ENCODE measurements at regions not wholly inside any gene's neighbourhood (a gene's known extent, or its start where the extent isn't known, plus 50 kb on each side); places are given as distances from the start of the nearest gene placed in this dataset.
"Not testable (repeated sequence)": the region's sequence is repeated elsewhere in the genome, so short reads cannot be mapped to it uniquely, and the experiment has no call there.

GRCh38 chr9:90147426-90147825 is 495.2 kb downstream of the DIRAS2 start:
- no peak for DNase-seq

- DNase-seq = no peak
Measured at GRCh38 chr9:90156318-90156717, 486.3 kb downstream of the DIRAS2 start.

GRCh38 chr9:90162326-90162725 is 480.3 kb downstream of the DIRAS2 start:
- DNase-seq = no peak

- DNase-seq = no peak
Measured at GRCh38 chr9:90162819-90163218, 479.8 kb downstream of the DIRAS2 start.

- DNase-seq = no peak
Measured at GRCh38 chr9:90165281-90165680, 477.3 kb downstream of the DIRAS2 start.

GRCh38 chr9:90166374-90166773 is 476.2 kb downstream of the DIRAS2 start:
- not testable (repeated sequence) for DNase-seq

GRCh38 chr9:90167914-90168313 is 474.7 kb downstream of the DIRAS2 start:
- no peak for DNase-seq

- no peak for DNase-seq
Measured at GRCh38 chr9:90169490-90169889, 473.1 kb downstream of the DIRAS2 start.

- DNase-seq = not testable (repeated sequence)
Measured at GRCh38 chr9:90173935-90174334, 468.7 kb downstream of the DIRAS2 start.

- DNase-seq = not testable (repeated sequence)
Measured at GRCh38 chr9:90174346-90174745, 468.3 kb downstream of the DIRAS2 start.

- DNase-seq = no peak
Measured at GRCh38 chr9:90175257-90175656, 467.4 kb downstream of the DIRAS2 start.

GRCh38 chr9:90175865-90176264 is 466.8 kb downstream of the DIRAS2 start:
- DNase-seq = no peak

- no peak for DNase-seq
Measured at GRCh38 chr9:90176901-90177300, 465.7 kb downstream of the DIRAS2 start.

GRCh38 chr9:90180381-90180780 is 462.2 kb downstream of the DIRAS2 start:
- DNase-seq = no peak

- DNase-seq = no peak
Measured at GRCh38 chr9:90188656-90189055, 454.0 kb downstream of the DIRAS2 start.

- DNase-seq = no peak
Measured at GRCh38 chr9:90189306-90189705, 453.3 kb downstream of the DIRAS2 start.

- not testable (repeated sequence) for DNase-seq
Measured at GRCh38 chr9:90192465-90192864, 450.2 kb downstream of the DIRAS2 start.

GRCh38 chr9:90198956-90199355 is 443.7 kb downstream of the DIRAS2 start:
- no peak for DNase-seq

GRCh38 chr9:90201766-90202165 is 440.9 kb downstream of the DIRAS2 start:
- DNase-seq = no peak

GRCh38 chr9:90204128-90204831 is 438.3 kb downstream of the DIRAS2 start:
- no peak for DNase-seq

GRCh38 chr9:90213045-90213444 is 429.6 kb downstream of the DIRAS2 start:
- DNase-seq = not testable (repeated sequence)

- DNase-seq = no peak
Measured at GRCh38 chr9:90219548-90220118, 423.0 kb downstream of the DIRAS2 start.

GRCh38 chr9:90221899-90222298 is 420.7 kb downstream of the DIRAS2 start:
- not testable (repeated sequence) for DNase-seq

GRCh38 chr9:90226839-90227338 is 415.7 kb downstream of the DIRAS2 start:
- DNase-seq = peak; percentile 20
